A549 (cell line): ENCODE measurements at regions not wholly inside any gene's neighbourhood (a gene's known extent, or its start where the extent isn't known, plus 50 kb on each side); places are given as distances from the start of the nearest gene placed in this dataset.
"Not testable (repeated sequence)": the region's sequence is repeated elsewhere in the genome, so short reads cannot be mapped to it uniquely, and the experiment has no call there.

Experiments used
- FOXS1 ChIP-seq: fragments of 250-450 bp; sonication (Bioruptor Pico); IDR thresholded peaks from 2 replicates; pipeline ENCODE4 v1.5.0; 2020; ENCODE audit warnings: mild to moderate bottlenecking, moderate library complexity
- HDAC2 ChIP-seq: fragments of 200-600 bp; sonication (generic); IDR thresholded peaks from 2 replicates; pipeline ENCODE4 v1.6.1; 2016
- HOXA7 ChIP-seq: fragments of 250-450 bp; sonication (Bioruptor Pico); IDR thresholded peaks from 2 replicates; pipeline ENCODE4 v1.5.0; 2020; ENCODE audit warnings: mild to moderate bottlenecking, moderate library complexity
- PHF8 ChIP-seq: fragments of 200-600 bp; sonication (generic); IDR thresholded peaks from 2 replicates; pipeline ENCODE4 v1.6.1; 2016; ENCODE audit warnings: low read depth, mild to moderate bottlenecking, antibody characterized with exemption, moderate library complexity, borderline replicate concordance
- TF ChIP-seq, protein P1 (sequence below): IDR thresholded peaks from 2 replicates; pipeline ENCODE4 v1.6.1; 2012
- TF ChIP-seq, protein P2 (sequence below): fragments of >200 bp; sonication (Bioruptor Twin); formaldehyde crosslinking; IDR thresholded peaks from 3 replicates; pipeline ENCODE4 v1.5.1; 2016

DNA sequence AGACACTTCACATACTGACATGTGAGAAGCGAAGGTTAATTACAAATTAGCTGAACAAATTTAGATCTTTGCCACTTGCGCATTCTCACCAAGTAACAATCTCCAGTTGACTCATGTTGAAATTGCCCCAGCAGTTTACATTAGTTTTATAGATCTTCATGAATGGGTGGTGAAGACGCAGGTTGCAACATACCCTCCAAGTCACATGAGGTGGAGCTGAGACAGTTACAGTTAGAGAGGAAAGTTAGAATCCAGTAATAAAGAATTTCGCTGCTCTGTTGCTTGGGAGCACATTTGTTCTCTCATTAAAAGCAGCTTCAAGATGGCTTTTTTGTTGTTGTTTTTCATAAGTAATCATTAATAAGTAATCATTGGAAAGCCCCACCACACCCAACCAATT lies 119.7 kb downstream of the LAT start:
- TF ChIP-seq FOXS1; HOXA7 (CRISPR knock-in tag); HDAC2; PHF8: not testable (repeated sequence)
- TF ChIP-seq, protein P1, sequence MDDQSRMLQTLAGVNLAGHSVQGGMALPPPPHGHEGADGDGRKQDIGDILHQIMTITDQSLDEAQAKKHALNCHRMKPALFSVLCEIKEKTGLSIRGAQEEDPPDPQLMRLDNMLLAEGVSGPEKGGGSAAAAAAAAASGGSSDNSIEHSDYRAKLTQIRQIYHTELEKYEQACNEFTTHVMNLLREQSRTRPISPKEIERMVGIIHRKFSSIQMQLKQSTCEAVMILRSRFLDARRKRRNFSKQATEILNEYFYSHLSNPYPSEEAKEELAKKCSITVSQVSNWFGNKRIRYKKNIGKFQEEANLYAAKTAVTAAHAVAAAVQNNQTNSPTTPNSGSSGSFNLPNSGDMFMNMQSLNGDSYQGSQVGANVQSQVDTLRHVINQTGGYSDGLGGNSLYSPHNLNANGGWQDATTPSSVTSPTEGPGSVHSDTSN, result not testable (repeated sequence)
- TF ChIP-seq, protein P2, sequence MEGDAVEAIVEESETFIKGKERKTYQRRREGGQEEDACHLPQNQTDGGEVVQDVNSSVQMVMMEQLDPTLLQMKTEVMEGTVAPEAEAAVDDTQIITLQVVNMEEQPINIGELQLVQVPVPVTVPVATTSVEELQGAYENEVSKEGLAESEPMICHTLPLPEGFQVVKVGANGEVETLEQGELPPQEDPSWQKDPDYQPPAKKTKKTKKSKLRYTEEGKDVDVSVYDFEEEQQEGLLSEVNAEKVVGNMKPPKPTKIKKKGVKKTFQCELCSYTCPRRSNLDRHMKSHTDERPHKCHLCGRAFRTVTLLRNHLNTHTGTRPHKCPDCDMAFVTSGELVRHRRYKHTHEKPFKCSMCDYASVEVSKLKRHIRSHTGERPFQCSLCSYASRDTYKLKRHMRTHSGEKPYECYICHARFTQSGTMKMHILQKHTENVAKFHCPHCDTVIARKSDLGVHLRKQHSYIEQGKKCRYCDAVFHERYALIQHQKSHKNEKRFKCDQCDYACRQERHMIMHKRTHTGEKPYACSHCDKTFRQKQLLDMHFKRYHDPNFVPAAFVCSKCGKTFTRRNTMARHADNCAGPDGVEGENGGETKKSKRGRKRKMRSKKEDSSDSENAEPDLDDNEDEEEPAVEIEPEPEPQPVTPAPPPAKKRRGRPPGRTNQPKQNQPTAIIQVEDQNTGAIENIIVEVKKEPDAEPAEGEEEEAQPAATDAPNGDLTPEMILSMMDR, result not testable (repeated sequence)
